ENCODE measurements at regions not wholly inside any gene's neighbourhood (a gene's known extent, or its start where the extent isn't known, plus 50 kb on each side); places are given as distances from the start of the nearest gene placed in this dataset.
"Not testable (repeated sequence)": the region's sequence is repeated elsewhere in the genome, so short reads cannot be mapped to it uniquely, and the experiment has no call there.

DNA sequence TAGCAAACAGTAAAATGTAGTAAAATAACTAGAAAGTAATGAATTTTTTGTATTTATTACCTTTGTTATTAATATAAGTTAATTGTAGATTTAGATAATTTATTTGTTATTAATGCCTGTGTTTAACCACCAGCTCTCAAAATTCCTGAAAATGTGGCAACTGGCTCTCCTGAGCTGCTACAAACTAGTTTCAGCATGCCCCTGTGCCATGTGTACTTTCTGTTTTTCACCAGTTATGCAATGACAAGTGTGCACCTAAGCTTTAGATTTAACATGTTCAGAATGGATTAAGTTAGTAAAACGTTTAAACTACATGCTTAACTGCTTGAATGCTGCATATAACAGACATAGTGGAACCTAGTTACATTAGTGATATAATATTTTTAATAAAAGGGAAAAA lies 88.1 kb downstream of the POSTN start:
- no peak overlapping the region for H3K27ac ChIP-seq (ENCODE audit: low read depth in 1 of 3, low read length in 2 of 3)
- DNase-seq (no peak), FAIRE-seq (no peak)
- H3K27me3 ChIP-seq (ENCODE audit: control insufficient read depth in 3 of 3, insufficient read depth in 3 of 3, low read length in 3 of 3): no peaks in the 10 kb centered on the region
- no peaks in the 10 kb centered on the region for H3K36me3 ChIP-seq (ENCODE audit: control insufficient read depth in 3 of 3, insufficient read depth in 2 of 3, low read depth in 1 of 3, low read length in 3 of 3)
- no peaks in the 10 kb centered on the region for H3K4me1 ChIP-seq (ENCODE audit: control insufficient read depth in 3 of 3, insufficient read depth in 2 of 3, low read depth in 1 of 3, low read length in 2 of 3)
- 22 to 45% (median 44%) methylated on average over 1 of the region's 1 CpG for WGBS, 3 donors
- no peak overlapping the region for H3K4me3 ChIP-seq (ENCODE audit: low read depth in 1 of 3, low read length in 3 of 3)
- peaks cover 0 to 2% of the 10 kb centered on the region in 2 donors for H3K9me3 ChIP-seq (ENCODE audit: control insufficient read depth in 2 of 2, insufficient read depth in 1 of 2, low read depth in 1 of 2, low read length in 1 of 2)

DNA sequence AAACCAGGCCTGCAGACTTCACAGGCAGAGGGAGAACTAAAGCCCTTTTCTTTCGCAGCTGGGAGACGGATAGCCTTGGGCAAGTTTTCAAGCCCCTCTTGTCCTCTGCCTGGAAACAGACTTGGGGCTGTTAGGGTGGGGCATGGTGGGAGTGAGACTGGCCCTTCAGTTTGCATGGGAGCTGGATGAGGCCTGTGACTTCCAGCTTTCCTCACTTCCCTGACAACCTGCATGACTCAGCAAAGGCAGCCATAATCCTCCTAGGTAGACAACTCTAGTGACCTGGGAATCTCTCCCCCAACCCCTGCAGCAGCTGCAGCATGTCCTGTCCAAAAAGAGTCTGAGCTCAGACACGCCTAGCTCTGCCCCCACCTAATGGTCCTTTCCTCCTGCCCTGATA lies 93.0 kb downstream of the POSTN start:
- Histone ChIP-seq H3K36me3 (ENCODE audit: control insufficient read depth in 3 of 3, insufficient read depth in 2 of 3, low read depth in 1 of 3, low read length in 3 of 3) (no peaks in the 10 kb centered on the region), H3K27me3 (ENCODE audit: control insufficient read depth in 3 of 3, insufficient read depth in 3 of 3, low read length in 3 of 3) (no peaks in the 10 kb centered on the region), H3K4me1 (ENCODE audit: control insufficient read depth in 3 of 3, insufficient read depth in 2 of 3, low read depth in 1 of 3, low read length in 2 of 3) (no peaks in the 10 kb centered on the region), H3K4me3 (ENCODE audit: low read depth in 1 of 3, low read length in 3 of 3) (no peak overlapping the region), H3K9me3 (ENCODE audit: control insufficient read depth in 2 of 2, insufficient read depth in 1 of 2, low read depth in 1 of 2, low read length in 1 of 2) (peaks cover 0 to 7% of the 10 kb centered on the region in 2 donors), H3K27ac (ENCODE audit: low read depth in 1 of 3, low read length in 2 of 3) (no peak overlapping the region)
- no peak for FAIRE-seq
- WGBS, 3 donors: 69 to 89% (median 85%) methylated on average over 3 of the region's 3 CpGs
- no peak for DNase-seq

DNA sequence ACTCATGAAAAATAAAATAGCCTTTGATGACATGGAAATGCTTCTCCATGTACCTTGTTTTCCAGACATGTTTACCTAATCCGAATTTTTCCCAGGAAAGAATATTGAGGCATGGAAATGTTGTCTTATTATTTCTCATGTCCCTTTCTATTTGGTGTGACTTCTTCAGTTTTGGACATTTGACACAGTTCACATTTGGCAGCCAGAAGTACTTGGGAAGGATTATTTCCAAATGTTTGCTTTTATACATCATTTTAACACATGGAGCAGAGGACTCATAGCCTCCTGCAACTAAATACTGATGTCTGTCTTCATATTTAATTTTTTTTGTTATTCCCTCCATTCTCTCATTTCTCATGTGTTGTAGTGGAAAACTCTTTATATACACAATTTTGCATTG lies 94.3 kb downstream of the POSTN start:
- Histone ChIP-seq H3K4me1 (ENCODE audit: control insufficient read depth in 3 of 3, insufficient read depth in 2 of 3, low read depth in 1 of 3, low read length in 2 of 3) (no peaks in the 10 kb centered on the region), H3K9me3 (ENCODE audit: control insufficient read depth in 2 of 2, insufficient read depth in 1 of 2, low read depth in 1 of 2, low read length in 1 of 2) (peaks cover 0 to 7% of the 10 kb centered on the region in 2 donors), H3K27me3 (ENCODE audit: control insufficient read depth in 3 of 3, insufficient read depth in 3 of 3, low read length in 3 of 3) (no peaks in the 10 kb centered on the region), H3K27ac (ENCODE audit: low read depth in 1 of 3, low read length in 2 of 3) (no peak overlapping the region), H3K4me3 (ENCODE audit: low read depth in 1 of 3, low read length in 3 of 3) (no peak overlapping the region), H3K36me3 (ENCODE audit: control insufficient read depth in 3 of 3, insufficient read depth in 2 of 3, low read depth in 1 of 3, low read length in 3 of 3) (no peaks in the 10 kb centered on the region)
- no peak for FAIRE-seq
- no peak for DNase-seq
- WGBS, 3 donors: 82 to 93% (median 84%) methylated on average over 1 of the region's 1 CpG

DNA sequence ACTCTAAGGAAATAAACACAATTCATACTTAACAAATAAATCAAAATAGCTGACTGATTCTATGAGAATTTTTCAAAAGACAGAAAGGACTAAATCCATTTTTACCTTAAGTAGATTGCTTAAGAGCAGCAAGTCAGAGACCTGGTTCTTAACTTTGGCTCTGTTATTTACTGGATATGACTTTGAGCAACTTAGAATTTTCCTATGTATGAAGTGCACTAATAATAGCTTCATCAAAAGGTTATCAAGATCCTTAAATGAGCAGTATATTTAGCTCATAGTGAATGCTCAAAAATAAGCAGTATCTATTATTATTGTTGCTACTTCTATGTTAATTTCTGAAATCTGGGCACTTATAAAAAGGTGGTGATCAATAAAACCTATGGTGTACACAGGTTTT lies 95.3 kb downstream of the POSTN start:
- DNase-seq (no peak), FAIRE-seq (no peak)
- Histone ChIP-seq H3K36me3 (ENCODE audit: control insufficient read depth in 3 of 3, insufficient read depth in 2 of 3, low read depth in 1 of 3, low read length in 3 of 3) (no peaks in the 10 kb centered on the region), H3K27ac (ENCODE audit: low read depth in 1 of 3, low read length in 2 of 3) (no peak overlapping the region), H3K4me1 (ENCODE audit: control insufficient read depth in 3 of 3, insufficient read depth in 2 of 3, low read depth in 1 of 3, low read length in 2 of 3) (no peaks in the 10 kb centered on the region), H3K4me3 (ENCODE audit: low read depth in 1 of 3, low read length in 3 of 3) (no peak overlapping the region), H3K27me3 (ENCODE audit: control insufficient read depth in 3 of 3, insufficient read depth in 3 of 3, low read length in 3 of 3) (no peaks in the 10 kb centered on the region), H3K9me3 (ENCODE audit: control insufficient read depth in 2 of 2, insufficient read depth in 1 of 2, low read depth in 1 of 2, low read length in 1 of 2) (peaks cover 0 to 7% of the 10 kb centered on the region in 2 donors)

DNA sequence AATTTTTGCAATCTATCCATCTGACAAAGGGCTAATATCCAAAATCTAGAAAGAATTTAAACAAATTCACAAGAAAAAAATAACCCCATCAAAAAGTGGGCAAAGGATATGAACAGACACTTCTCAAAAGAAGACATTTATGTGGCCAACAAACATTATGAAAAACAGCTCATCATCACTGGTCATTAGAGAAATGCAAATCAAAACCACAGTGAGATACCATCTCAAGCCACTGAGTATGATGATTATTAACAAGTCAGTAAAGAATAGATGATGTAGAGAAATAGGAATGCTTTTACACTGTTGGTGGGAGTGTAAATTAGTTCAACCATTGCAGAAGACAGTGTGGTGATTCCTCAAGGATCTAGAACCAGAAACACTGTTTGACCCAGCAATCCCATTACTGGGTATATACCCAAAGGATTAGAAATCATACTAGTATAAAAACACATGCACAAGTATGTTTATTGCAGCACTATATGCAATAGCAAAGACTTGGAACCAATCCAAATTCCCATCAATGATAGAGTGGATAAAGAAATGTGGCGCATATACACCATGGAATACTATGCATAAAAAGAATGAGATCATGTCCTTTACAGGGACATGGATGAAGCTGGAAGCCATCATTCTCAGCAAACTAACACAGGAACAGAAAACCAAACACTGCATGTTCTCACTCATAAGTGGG lies 96.1 kb downstream of the POSTN start:
- H3K36me3 ChIP-seq (ENCODE audit: control insufficient read depth in 3 of 3, insufficient read depth in 2 of 3, low read depth in 1 of 3, low read length in 3 of 3); H3K4me1 ChIP-seq (ENCODE audit: control insufficient read depth in 3 of 3, insufficient read depth in 2 of 3, low read depth in 1 of 3, low read length in 2 of 3); FAIRE-seq; H3K4me3 ChIP-seq (ENCODE audit: low read depth in 1 of 3, low read length in 3 of 3); H3K27ac ChIP-seq (ENCODE audit: low read depth in 1 of 3, low read length in 2 of 3); DNase-seq; H3K27me3 ChIP-seq (ENCODE audit: control insufficient read depth in 3 of 3, insufficient read depth in 3 of 3, low read length in 3 of 3); H3K9me3 ChIP-seq (ENCODE audit: control insufficient read depth in 2 of 2, insufficient read depth in 1 of 2, low read depth in 1 of 2, low read length in 1 of 2): not testable (repeated sequence)
- WGBS, 3 donors: 82 to 100% (median 89%) methylated on average over 1 of the region's 1 CpG

DNA sequence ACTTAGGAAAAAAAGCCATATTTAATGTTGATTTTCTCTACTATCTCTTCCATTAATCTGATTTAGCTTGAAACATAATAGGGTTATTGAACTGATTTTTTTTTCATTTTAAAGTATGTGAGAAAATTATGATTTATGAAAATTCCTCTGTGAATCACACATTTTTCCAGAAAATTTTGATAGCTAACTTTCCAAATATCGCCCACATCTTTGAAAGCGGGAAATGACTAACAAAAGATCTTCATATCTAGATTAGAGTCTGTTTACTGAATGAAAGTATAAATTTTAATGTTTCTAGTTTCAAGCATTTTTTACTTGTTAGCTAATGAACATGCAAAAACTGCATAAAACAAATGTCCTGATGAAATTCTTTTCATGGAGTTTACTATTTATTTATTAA lies 97.4 kb downstream of the POSTN start:
- 91 to 94% (median 91%) methylated on average over 2 of the region's 2 CpGs for WGBS, 3 donors
- Histone ChIP-seq H3K27ac (ENCODE audit: low read depth in 1 of 3, low read length in 2 of 3) (no peak overlapping the region), H3K27me3 (ENCODE audit: control insufficient read depth in 3 of 3, insufficient read depth in 3 of 3, low read length in 3 of 3) (no peaks in the 10 kb centered on the region), H3K9me3 (ENCODE audit: control insufficient read depth in 2 of 2, insufficient read depth in 1 of 2, low read depth in 1 of 2, low read length in 1 of 2) (peaks cover 0 to 7% of the 10 kb centered on the region in 2 donors), H3K4me3 (ENCODE audit: low read depth in 1 of 3, low read length in 3 of 3) (no peak overlapping the region), H3K36me3 (ENCODE audit: control insufficient read depth in 3 of 3, insufficient read depth in 2 of 3, low read depth in 1 of 3, low read length in 3 of 3) (no peaks in the 10 kb centered on the region), H3K4me1 (ENCODE audit: control insufficient read depth in 3 of 3, insufficient read depth in 2 of 3, low read depth in 1 of 3, low read length in 2 of 3) (no peaks in the 10 kb centered on the region)
- FAIRE-seq (no peak), DNase-seq (no peak)

DNA sequence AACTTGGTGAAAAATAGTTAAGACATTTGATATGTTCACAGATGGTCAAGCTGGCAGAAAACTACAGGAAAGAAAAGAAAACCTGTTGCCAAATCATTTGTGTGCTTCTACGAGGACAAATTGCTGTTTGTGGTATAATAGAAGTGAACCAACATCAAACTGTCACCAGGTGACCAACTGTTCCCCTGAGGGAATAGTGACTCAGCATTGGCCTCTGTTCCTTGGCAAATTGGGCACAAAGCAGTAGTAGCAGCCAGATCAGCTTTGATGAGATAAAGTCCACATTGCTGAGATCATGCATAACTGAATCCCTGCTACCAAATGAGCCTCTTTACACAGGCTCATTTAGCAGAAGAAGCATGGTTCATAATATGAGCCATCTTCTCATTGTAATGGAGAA lies 103.5 kb downstream of the POSTN start:
- Histone ChIP-seq H3K9me3 (ENCODE audit: control insufficient read depth in 2 of 2, insufficient read depth in 1 of 2, low read depth in 1 of 2, low read length in 1 of 2) (no peaks in the 10 kb centered on the region), H3K4me1 (ENCODE audit: control insufficient read depth in 3 of 3, insufficient read depth in 2 of 3, low read depth in 1 of 3, low read length in 2 of 3) (no peaks in the 10 kb centered on the region), H3K27ac (ENCODE audit: low read depth in 1 of 3, low read length in 2 of 3) (no peak overlapping the region), H3K36me3 (ENCODE audit: control insufficient read depth in 3 of 3, insufficient read depth in 2 of 3, low read depth in 1 of 3, low read length in 3 of 3) (no peaks in the 10 kb centered on the region), H3K4me3 (ENCODE audit: low read depth in 1 of 3, low read length in 3 of 3) (no peak overlapping the region), H3K27me3 (ENCODE audit: control insufficient read depth in 3 of 3, insufficient read depth in 3 of 3, low read length in 3 of 3) (no peaks in the 10 kb centered on the region)
- FAIRE-seq: no peak
- DNase-seq: no peak
- 55 to 61% (median 57%) methylated on average over 1 of the region's 1 CpG for WGBS, 3 donors

DNA sequence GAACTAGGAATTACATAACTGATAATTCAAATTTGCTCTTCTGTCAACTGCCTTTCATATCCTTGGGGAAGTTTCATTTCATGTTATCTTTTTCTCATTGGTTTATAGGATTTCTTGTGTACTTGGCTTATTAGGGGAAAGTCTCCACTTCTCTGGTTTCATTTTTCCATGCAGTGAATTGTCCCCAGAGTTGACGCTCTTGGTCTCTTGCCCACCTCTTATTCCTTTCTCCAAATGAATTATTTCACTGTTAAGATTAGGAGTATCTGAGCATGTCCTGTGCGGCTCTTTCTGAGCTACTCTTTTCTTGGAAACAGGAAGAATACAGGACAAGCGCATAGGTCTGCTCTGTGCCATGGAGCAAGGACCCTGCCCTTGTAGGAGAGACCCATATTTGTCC lies 104.8 kb downstream of the POSTN start:
- Histone ChIP-seq H3K27me3 (ENCODE audit: control insufficient read depth in 3 of 3, insufficient read depth in 3 of 3, low read length in 3 of 3) (no peaks in the 10 kb centered on the region), H3K4me3 (ENCODE audit: low read depth in 1 of 3, low read length in 3 of 3) (no peak overlapping the region), H3K9me3 (ENCODE audit: control insufficient read depth in 2 of 2, insufficient read depth in 1 of 2, low read depth in 1 of 2, low read length in 1 of 2) (no peaks in the 10 kb centered on the region), H3K27ac (ENCODE audit: low read depth in 1 of 3, low read length in 2 of 3) (no peak overlapping the region), H3K36me3 (ENCODE audit: control insufficient read depth in 3 of 3, insufficient read depth in 2 of 3, low read depth in 1 of 3, low read length in 3 of 3) (no peaks in the 10 kb centered on the region), H3K4me1 (ENCODE audit: control insufficient read depth in 3 of 3, insufficient read depth in 2 of 3, low read depth in 1 of 3, low read length in 2 of 3) (no peaks in the 10 kb centered on the region)
- FAIRE-seq (no peak), DNase-seq (no peak)
- 87 to 92% (median 91%) methylated on average over 3 of the region's 3 CpGs for WGBS, 3 donors
